HG02938 (cell line): ENCODE measurements at regions not wholly inside any gene's neighbourhood (a gene's known extent, or its start where the extent isn't known, plus 50 kb on each side); places are given as distances from the start of the nearest gene placed in this dataset.
A peak's percentile ranks its signal among the peaks of the same experiment; 100 is the strongest.

Experiments used
- ATAC-seq: cut with Tn5 transposase; IDR thresholded peaks from one replicate; pipeline ENCODE4 v1.9.1; 2021; ENCODE audit warnings: mild to moderate bottlenecking, moderate library complexity; ENCODE audit not compliant: unreplicated experiment

- ATAC-seq, result no peak
These were observed 206.4 kb upstream of the LYPLAL1 start for GRCh38 chr1:218967254-218967653.

- no peak for ATAC-seq
These were observed 205.8 kb upstream of the LYPLAL1 start for GRCh38 chr1:218967836-218968235.

- no peak for ATAC-seq
These were observed 204.7 kb upstream of the LYPLAL1 start for GRCh38 chr1:218969006-218969405.

GRCh38 chr1:218970397-218970990 lies 203.2 kb upstream of the LYPLAL1 start:
- ATAC-seq, result no peak

GRCh38 chr1:218971156-218971555 lies 202.5 kb upstream of the LYPLAL1 start:
- ATAC-seq, result no peak

- ATAC-seq, result no peak
These were observed 192.8 kb upstream of the LYPLAL1 start for GRCh38 chr1:218980881-218981280.

- no peak for ATAC-seq
These were observed 191.2 kb upstream of the LYPLAL1 start for GRCh38 chr1:218982482-218982881.

GRCh38 chr1:218983433-218983832 lies 190.2 kb upstream of the LYPLAL1 start:
- peak; percentile 11 for ATAC-seq

GRCh38 chr1:218983848-218984247 lies 189.8 kb upstream of the LYPLAL1 start:
- peak; percentile 45 for ATAC-seq

GRCh38 chr1:218985424-218985984 lies 188.2 kb upstream of the LYPLAL1 start:
- no peak for ATAC-seq

GRCh38 chr1:218986816-218987215 lies 186.9 kb upstream of the LYPLAL1 start:
- no peak for ATAC-seq

- ATAC-seq, result no peak
These were observed 183.7 kb upstream of the LYPLAL1 start for GRCh38 chr1:218990019-218990418.

- no peak for ATAC-seq
These were observed 182.6 kb upstream of the LYPLAL1 start for GRCh38 chr1:218991089-218991488.

- no peak for ATAC-seq
These were observed 179.1 kb upstream of the LYPLAL1 start for GRCh38 chr1:218994615-218995014.

- no peak for ATAC-seq
These were observed 178.5 kb upstream of the LYPLAL1 start for GRCh38 chr1:218995091-218995665.

GRCh38 chr1:218996362-218996761 lies 177.3 kb upstream of the LYPLAL1 start:
- ATAC-seq, result no peak

- no peak for ATAC-seq
These were observed 173.7 kb upstream of the LYPLAL1 start for GRCh38 chr1:219000005-219000404.

GRCh38 chr1:219000631-219001030 lies 173.0 kb upstream of the LYPLAL1 start:
- no peak for ATAC-seq

GRCh38 chr1:219010720-219011119 lies 163.0 kb upstream of the LYPLAL1 start:
- ATAC-seq, result no peak

- no peak for ATAC-seq
These were observed 153.3 kb upstream of the LYPLAL1 start for GRCh38 chr1:219020386-219020785.

GRCh38 chr1:219020846-219021245 lies 152.8 kb upstream of the LYPLAL1 start:
- no peak for ATAC-seq

- no peak for ATAC-seq
These were observed 146.5 kb upstream of the LYPLAL1 start for GRCh38 chr1:219027146-219027673.
